Glomerular endothelial cell (primary cell): ENCODE measurements at regions not wholly inside any gene's neighbourhood (a gene's known extent, or its start where the extent isn't known, plus 50 kb on each side); places are given as distances from the start of the nearest gene placed in this dataset.
"Not testable (repeated sequence)": the region's sequence is repeated elsewhere in the genome, so short reads cannot be mapped to it uniquely, and the experiment has no call there.

ENCODE experiments used
- DNase-seq: peaks from one replicate; pipeline ENCODE4 v3.0.0-alpha.2; 2011; ENCODE audit warnings: low read depth, low spot score; ENCODE audit errors: extremely low read depth

DNA sequence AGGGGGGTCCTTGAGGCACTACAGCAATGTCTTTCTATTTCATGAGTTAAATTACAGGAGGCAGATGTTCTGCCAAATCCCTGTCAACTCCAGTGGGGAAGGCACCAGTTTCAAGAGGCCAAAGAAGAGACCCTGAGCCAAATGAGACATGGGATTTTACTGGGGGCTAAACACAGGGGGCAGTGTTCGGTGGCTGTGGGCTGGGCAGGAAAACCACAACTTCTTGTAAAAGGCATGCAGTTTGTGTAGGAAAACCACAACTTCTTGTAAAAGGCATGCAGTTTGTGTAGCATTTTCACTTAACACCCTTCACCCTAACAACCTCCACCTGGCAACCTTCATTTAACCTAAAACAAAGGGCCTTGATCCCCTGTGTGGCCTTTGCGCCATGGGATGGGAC, 61.0 kb downstream of the POLR2M start:
- DNase-seq = no peak

DNA sequence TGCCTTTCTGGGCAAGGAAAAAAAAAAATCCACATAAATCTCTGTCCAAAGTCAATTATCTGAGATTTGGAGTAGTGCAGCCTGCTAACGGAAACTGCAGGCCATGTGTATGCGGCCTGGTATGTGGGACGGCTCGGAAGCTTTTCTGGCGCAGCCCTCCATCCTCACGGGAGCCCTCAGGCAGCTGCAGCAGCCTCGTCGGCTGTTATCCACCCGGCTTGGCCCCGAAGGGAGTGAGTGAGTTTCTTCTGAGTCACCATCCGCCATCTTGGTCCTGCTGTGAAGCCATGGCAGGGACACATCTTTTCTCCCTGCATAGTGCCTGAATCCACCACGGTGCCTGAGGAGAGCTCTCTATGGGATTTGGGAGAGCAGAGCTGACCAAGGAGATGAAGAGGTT, 62.8 kb downstream of the POLR2M start:
- no peak for DNase-seq

GRCh38 chr15:57770495-57770894, 64.0 kb downstream of the POLR2M start:
- no peak for DNase-seq

DNA sequence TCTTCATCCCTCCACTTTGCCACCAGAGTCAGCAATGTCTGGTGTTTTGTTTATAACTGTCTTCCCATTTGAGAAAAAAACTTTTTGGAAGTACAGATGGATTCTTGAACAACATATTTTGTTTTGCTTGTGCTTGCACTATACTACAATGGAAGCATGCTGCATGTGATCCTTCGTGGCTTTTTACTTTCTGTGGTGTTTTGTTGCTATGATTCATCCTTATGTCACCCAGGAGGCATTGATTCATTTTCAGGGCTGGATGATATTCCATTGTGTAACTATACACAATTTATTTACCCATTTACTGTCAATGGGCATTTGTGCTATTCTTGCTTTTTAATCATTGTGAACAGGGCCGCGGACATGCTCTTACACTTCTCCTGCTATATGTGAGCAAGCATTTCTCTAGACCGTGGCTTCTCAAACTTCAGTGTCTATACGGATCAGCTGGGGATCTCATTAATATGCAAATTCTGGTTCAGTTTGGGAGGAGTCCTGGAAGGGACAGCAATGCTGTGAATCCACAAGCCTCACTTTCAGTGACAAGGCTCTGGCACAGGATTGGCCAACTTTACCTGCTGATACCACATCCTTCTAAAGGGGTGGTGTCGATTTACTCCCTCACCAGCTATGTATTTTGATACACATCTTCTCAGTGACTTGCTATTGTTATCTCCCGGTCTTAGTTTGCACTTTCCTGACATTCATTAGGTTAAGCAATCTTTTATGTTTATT, 65.9 kb downstream of the POLR2M start:
- DNase-seq = no peak

- DNase-seq = no peak
Measured at GRCh38 chr15:57773051-57773450, 66.5 kb downstream of the POLR2M start.

DNA sequence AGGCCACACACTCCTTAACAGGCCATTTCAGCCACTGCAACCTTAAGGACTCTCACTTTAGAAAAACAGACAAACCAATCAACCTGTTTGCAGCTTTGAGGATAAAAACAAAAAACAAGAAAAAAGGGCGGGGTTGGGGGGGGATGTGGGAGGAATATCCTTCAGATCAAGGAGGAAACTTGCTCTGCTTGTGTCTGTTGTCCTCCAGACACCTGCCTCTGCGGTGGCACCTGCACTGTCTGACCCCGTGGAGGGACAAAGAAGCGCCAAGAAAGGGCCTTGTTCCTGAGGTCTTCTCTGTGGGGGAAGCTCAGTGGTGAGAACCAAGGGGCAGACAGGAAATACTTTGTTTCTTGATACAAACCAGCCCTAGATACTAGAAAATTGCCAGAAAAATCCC, 70.5 kb downstream of the POLR2M start:
- no peak for DNase-seq

DNA sequence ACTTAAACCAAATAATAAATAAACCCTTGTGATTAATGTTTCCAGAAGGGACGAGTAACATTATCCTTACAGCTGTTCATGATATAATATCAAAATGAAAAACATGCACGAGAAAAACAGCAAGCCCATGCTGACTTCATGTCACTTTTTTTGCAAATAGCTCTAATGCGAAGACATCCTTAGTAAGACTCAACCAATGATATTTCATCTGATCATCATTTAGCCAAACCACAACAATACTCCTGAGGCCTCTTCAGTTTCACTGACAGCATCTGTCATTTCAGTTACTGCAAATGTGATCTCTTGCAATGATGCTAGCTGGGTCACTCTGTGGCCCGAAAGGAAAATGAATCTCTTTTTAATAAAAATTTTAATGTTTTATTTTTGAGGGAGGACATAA, 74.0 kb downstream of the POLR2M start:
- no peak for DNase-seq

DNA sequence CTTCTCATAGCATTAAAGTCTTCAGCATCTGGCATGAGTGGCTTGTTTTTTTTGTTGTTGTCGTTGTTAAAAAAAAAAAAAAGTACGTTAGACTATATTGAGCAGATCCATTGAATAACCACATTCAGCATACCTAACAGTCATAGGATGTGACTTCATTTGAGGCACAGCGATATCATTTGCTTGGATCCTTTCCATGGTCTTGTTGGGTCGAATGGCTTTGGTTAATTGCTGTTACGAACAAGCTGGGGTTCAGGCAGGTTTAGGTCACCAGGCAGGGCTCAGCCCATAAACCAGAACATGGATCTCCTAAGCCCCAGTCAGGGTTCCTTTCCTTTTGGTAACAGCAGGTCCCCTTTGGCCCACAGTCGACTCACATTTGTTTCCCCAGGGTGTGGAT, 76.2 kb downstream of the POLR2M start:
- DNase-seq = no peak

- DNase-seq = no peak
Measured at GRCh38 chr15:57784081-57784511, 77.6 kb downstream of the POLR2M start.

- DNase-seq = no peak
Measured at GRCh38 chr15:57785039-57785438, 78.5 kb downstream of the POLR2M start.

GRCh38 chr15:57785959-57786358, 79.4 kb downstream of the POLR2M start:
- DNase-seq = no peak

DNA sequence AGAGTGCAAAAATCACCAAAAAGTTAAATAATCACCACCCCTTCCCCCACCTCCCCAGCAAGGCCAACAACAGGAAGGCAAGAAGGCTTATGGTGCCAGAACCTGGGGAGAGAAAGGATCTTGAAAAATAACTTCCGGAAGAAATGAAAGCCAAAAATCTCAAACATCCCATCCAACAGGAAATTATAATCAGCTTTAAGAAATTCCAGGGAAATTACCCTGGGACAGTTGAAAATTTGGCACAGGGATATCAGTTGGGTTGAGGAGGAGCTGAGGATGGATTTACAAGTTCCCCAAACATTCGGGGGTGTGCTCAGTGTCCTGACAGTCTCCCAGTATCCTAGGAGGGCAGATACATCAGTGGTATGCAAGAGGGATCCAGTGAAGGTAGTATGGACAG, 82.7 kb downstream of the POLR2M start:
- DNase-seq = no peak

DNA sequence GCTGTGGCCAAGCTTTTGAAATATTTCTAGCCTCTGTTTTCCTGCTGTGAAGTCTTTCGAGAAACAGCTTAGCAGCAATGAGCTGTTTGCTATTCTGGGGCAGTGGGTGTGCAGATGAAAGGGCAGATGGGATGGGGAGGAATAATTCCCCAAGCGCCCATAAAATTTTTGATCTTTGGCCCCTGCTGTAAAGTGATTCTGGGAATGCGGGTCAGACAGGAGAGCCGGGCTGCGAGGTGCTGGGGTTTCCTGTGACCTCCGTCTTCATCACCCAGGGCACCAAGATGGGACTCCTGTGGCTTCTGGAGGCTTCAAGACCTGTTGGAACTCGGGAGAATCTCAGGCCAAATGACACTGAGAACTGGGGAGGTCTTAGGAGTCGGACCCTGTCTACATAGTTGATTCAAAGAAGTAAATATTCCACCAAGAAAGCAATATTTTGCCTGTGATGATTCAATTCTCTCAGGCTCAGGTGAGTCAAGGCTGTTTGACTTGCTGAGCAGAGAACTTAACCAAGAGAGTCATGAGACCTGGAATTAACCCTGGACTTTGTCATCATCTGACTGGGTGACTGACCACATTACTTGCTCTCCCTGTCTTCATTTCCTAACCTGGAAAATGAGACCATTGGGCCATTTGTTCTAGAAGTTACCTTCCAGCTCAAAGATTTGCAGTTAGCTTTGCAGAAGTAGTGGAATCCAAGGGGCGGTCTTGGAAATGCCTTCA, 86.4 kb downstream of the POLR2M start:
- no peak for DNase-seq

DNA sequence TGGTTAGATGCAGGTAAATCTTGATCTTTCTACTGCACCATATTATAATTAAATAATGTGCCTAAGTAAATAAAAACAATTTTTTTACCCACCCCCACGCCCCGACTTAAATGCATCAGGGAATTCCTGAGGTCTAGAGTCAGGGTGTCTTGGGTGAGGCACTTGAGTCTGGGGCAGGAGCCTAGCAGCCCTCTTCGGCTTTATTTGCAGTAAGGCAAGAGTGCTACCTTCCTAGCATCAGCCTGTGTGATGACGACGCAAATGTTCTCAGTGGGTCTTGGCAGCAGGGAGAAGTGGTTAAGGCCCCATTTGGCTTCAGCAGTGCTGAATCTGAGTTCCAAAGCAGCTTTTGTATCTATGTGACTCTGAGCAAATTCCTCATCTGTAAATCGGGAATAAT, 88.7 kb downstream of the POLR2M start:
- no peak for DNase-seq

GRCh38 chr15:57796146-57796545, 89.6 kb downstream of the POLR2M start:
- no peak for DNase-seq

DNA sequence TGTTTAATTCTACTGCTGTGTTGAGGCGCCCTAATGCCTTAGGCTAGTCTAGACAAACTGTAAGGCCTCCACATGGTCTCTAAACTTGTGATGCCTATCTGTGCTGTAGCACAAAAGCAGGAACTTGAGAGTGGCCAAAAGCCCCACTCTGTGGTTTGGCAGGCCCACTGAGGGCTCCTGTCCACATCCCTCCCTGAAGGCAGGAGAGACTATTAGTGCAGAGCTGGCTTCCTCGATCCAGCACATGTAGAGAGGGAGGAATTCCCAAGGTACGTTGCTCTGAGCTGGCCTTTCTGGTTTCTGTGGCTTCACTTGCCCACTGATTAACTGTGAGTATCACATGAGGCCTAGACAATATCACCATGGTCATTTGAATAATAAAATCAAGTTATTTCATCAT, 90.6 kb downstream of the POLR2M start:
- DNase-seq = no peak

- DNase-seq = no peak
Measured at GRCh38 chr15:57797568-57798267, 91.2 kb downstream of the POLR2M start.

- no peak for DNase-seq
Measured at GRCh38 chr15:57806003-57806402, 99.5 kb downstream of the POLR2M start.

- not testable (repeated sequence) for DNase-seq
Measured at GRCh38 chr15:57809285-57809684, 102.8 kb downstream of the POLR2M start.

DNA sequence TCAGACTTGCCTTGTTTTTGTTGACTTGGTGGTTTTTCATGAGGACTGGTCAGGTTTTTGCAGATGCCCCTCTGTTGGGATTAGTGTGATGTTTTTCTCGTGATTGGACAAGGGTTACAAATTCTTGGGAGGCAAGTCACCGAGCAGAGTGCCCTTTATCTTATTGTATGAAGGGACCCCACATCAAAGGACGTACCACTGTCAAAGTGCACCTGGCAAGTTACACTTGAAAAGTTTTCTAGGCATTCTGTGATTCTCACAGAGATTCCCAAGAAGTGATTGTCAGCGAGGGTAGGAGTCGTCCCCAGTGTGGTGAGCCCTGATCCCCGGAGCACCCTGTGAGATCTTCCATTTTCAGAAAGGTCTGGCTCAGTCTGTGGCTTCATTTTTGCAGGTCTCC, 110.1 kb downstream of the POLR2M start:
- no peak for DNase-seq

DNA sequence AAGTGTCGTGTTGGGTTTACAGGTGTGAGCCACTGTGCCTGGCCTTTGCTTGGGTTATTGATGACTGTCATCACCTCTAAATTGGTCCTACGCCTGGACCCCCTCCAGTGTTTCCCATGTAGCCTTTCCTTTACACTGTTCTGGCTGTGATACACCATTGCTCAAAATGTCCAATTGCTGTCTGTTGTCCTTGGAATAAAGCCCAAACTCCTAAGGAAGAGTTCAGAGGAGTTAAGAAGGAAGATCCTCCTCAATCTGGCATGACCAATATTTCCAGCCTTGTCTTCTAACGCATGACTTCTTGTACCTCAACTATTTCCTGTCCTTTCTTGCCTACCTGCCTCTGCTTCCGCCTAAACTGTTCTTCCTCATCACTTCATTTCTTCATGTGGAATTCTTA, 113.1 kb downstream of the POLR2M start:
- DNase-seq = no peak

DNA sequence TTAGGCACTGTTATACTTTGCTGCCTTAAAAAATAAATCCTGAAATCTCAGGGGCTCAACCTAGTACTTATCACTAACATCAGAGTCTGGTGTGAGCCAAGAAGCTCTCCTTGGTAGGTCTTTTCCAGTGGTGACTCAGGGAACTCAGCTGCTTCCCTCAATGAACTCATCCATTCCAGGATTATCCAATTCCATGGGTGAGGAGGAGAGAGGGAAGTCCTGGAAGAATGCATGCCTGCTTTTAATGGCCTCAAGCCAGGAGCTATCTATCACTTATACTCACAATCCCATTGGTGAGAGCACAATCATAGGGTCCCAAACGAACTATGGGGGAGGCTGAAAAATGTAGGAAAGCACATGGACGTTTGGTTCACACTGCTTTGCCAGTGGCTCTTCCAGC, 113.6 kb downstream of the POLR2M start:
- DNase-seq = peak; percentile 42
